Nephron (organoid): ENCODE measurements at regions not wholly inside any gene's neighbourhood (a gene's known extent, or its start where the extent isn't known, plus 50 kb on each side); places are given as distances from the start of the nearest gene placed in this dataset.
A peak's percentile ranks its signal among the peaks of the same experiment; 100 is the strongest.

Experiments used
- H3K27ac Mint-ChIP-seq, 3 experiments: 2 replicates each; pipeline ENCODE4 v1.8.0; 2020; ENCODE audit warnings: mixed read lengths in 3 of 3, mild to moderate bottlenecking in 2 of 3, moderate library complexity in 1 of 3
- H3K27me3 Mint-ChIP-seq: 2 replicates; pipeline ENCODE4 v1.8.0; 2021; ENCODE audit warnings: low read depth, mild to moderate bottlenecking, moderate library complexity, mixed read lengths
- H3K36me3 Mint-ChIP-seq: 2 replicates; pipeline ENCODE4 v1.8.0; 2020; ENCODE audit warnings: low read depth, mixed read lengths
- H3K4me1 Mint-ChIP-seq: 2 replicates; pipeline ENCODE4 v1.8.0; 2020; ENCODE audit warnings: mixed read lengths
- H3K4me3 Mint-ChIP-seq, 3 experiments: 2 replicates each; pipeline ENCODE4 v1.8.0; 2020; ENCODE audit warnings: mild to moderate bottlenecking in 3 of 3, mixed read lengths in 3 of 3, moderate library complexity in 2 of 3
- H3K9me3 Mint-ChIP-seq: 2 replicates; pipeline ENCODE4 v1.8.0; 2020; ENCODE audit warnings: mixed read lengths
- TF ChIP-seq, protein P1 (sequence below), 3 experiments: fragments of 200-600 bp; sonication (generic); IDR thresholded peaks; one replicate each; pipeline ENCODE4 v1.5.0; 2021; ENCODE audit warnings: antibody characterized with exemption in 3 of 3; ENCODE audit not compliant: unreplicated experiment in 3 of 3

DNA sequence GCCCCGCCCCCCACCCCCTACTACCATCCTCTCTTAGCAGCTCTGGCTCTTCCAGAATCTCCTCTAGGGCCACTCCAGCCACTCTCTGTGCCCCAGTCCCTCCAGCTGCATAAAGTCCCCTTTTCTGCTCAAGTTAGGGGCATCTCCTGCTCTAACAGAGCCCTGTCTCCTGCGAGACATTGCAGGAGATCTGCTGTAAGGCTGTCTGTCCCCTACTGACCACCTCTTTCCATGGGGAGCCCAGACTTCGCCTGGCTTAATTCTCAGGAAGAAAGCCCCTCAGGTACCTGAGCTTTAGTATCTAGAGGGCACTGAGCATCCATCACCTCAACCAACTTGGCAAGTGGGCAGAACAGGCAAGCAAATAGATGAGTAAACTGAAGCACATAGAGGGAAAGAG lies 200.7 kb upstream of the ZMIZ1 start:
- Mint-ChIP-seq H3K27me3 (no peaks in the 10 kb centered on the region), H3K27ac (no peak overlapping the region), H3K36me3 (no peaks in the 10 kb centered on the region), H3K4me1 (peaks cover 4% of the 10 kb centered on the region), H3K4me3 (no peak overlapping the region), H3K9me3 (no peaks in the 10 kb centered on the region)
- TF ChIP-seq, protein P1, sequence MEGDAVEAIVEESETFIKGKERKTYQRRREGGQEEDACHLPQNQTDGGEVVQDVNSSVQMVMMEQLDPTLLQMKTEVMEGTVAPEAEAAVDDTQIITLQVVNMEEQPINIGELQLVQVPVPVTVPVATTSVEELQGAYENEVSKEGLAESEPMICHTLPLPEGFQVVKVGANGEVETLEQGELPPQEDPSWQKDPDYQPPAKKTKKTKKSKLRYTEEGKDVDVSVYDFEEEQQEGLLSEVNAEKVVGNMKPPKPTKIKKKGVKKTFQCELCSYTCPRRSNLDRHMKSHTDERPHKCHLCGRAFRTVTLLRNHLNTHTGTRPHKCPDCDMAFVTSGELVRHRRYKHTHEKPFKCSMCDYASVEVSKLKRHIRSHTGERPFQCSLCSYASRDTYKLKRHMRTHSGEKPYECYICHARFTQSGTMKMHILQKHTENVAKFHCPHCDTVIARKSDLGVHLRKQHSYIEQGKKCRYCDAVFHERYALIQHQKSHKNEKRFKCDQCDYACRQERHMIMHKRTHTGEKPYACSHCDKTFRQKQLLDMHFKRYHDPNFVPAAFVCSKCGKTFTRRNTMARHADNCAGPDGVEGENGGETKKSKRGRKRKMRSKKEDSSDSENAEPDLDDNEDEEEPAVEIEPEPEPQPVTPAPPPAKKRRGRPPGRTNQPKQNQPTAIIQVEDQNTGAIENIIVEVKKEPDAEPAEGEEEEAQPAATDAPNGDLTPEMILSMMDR (IDR thresholded peaks at IDR 0.05; ENCODE audit: unreplicated experiment in 3 of 3): no peak

DNA sequence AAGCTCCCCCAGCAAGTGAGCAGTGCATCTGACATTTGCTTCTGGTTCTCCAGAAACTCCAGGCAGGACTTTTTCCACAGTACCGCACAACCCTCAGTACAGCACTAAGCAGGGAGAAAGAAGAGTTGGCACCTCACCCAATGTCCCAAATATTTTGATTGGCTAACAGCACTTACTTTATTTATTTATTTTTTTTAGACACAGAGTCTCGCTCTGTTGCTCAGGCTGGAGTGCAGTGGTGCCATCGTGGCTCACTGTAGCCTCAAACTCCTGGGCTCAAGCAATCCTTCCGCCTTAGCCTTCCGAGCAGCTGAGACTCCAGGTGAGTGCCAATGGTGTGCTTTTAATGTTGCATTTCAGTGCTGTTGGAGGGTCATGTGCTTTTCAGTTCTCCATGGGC lies 200.3 kb upstream of the ZMIZ1 start:
- H3K4me3 Mint-ChIP-seq: no peak overlapping the region
- TF ChIP-seq, protein P1 (IDR thresholded peaks at IDR 0.05; ENCODE audit: unreplicated experiment in 3 of 3): no peak
- peaks cover 4% of the 10 kb centered on the region for H3K4me1 Mint-ChIP-seq
- H3K36me3 Mint-ChIP-seq: no peaks in the 10 kb centered on the region
- H3K27ac Mint-ChIP-seq: no peak overlapping the region
- H3K9me3 Mint-ChIP-seq: no peaks in the 10 kb centered on the region
- H3K27me3 Mint-ChIP-seq: no peaks in the 10 kb centered on the region

DNA sequence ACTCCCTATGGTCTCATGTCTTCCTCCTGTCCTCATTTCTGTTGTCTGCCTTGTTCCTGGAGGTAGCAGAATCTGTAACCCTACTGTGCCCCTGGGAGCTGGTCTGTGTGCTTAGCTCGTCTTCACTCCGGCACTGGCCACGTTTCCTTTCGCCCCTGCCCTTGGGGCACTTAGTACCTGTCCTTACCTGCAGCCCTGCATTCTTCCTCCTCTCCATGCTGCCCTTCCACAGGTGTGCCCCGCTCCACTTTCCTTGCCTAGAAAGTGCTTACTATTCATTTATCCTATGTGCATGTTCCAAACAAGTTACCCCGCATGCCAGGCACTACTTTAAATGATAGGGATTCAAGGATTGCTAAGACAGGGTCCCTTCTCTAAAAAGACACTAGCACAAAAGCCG lies 199.9 kb upstream of the ZMIZ1 start:
- H3K9me3 Mint-ChIP-seq: no peaks in the 10 kb centered on the region
- no peak overlapping the region for H3K27ac Mint-ChIP-seq
- H3K4me1 Mint-ChIP-seq: peaks cover 4% of the 10 kb centered on the region
- H3K4me3 Mint-ChIP-seq: no peak overlapping the region
- TF ChIP-seq, protein P1 (IDR thresholded peaks at IDR 0.05; ENCODE audit: unreplicated experiment in 3 of 3): no peak
- H3K36me3 Mint-ChIP-seq: no peaks in the 10 kb centered on the region
- H3K27me3 Mint-ChIP-seq: no peaks in the 10 kb centered on the region

DNA sequence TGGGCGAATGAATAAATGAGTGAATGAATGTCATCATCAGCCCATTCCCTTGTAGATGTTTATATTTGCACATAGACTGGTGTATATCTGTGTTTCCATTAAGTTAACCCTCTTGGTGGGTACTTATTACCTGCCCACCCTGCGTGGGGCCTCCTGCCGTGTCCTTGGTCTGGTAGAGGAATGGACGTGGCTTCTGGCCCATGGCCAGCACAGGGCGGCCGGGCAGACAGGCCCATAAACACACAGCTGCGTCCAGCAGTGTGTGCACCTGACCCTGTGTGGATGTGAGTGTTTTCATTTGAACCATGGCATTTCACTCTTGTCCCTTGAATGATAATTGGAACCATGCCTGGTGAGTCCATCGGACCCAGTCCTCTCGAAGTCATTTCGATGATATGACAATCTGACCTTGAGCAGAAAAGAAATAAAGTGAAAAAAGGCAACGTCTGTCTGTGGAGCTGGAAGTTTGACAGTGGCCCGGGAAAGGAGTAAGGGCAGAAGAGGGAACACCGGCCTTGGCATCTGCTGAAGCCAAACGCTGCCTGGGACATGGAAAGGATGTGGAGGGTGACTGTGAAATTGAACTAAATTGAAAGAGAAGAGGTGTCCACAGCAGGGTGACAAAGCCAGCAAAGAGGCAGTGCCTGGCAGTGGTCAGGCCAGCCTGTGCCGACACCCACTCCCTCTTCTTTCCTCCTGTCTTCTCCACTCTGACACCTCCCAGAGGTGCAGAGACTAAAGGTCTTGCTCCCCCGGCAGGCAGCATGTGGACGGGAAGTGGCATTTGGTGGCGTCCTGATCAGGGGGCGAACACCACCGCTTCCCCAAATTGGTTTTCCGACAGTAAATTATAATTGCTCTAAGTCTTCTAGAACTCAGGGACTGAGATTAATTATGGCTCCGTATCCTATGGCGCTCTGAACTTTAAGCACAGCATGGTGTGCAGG lies 199.0 kb upstream of the ZMIZ1 start:
- Mint-ChIP-seq H3K27me3 (peaks cover 2% of the 10 kb centered on the region), H3K9me3 (no peaks in the 10 kb centered on the region), H3K36me3 (no peaks in the 10 kb centered on the region), H3K4me3 (no peak overlapping the region), H3K4me1 (peaks cover 4% of the 10 kb centered on the region), H3K27ac (peak overlapping the region in 1 of 3 experiments; percentile 14)
- TF ChIP-seq, protein P1 (IDR thresholded peaks at IDR 0.05; ENCODE audit: unreplicated experiment in 3 of 3): no peak

DNA sequence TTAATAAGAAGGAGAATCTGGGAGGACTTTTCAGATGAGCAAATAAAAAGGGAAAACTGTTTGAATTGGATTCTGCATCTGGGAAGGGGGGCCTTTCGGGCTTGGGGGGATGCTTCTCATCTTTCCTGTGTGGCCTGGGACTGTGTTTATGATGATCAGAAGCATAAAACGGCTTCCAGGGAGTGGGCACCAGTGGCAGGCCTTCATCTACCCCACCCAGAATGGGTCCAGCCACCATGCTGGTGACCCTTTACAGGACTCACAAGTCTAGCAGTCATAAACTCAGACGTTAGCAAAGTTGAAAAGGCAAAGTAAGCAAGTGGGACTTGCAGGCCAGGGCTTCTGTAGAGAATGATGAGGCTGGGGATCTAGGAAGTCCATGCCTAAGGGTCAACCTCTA lies 198.3 kb upstream of the ZMIZ1 start:
- no peaks in the 10 kb centered on the region for H3K9me3 Mint-ChIP-seq
- no peak overlapping the region for H3K27ac Mint-ChIP-seq
- no peaks in the 10 kb centered on the region for H3K36me3 Mint-ChIP-seq
- H3K4me1 Mint-ChIP-seq: peaks cover under 1% of the 10 kb centered on the region
- TF ChIP-seq, protein P1 (IDR thresholded peaks at IDR 0.05; ENCODE audit: unreplicated experiment in 3 of 3): no peak
- H3K4me3 Mint-ChIP-seq: no peak overlapping the region
- H3K27me3 Mint-ChIP-seq: peaks cover 7% of the 10 kb centered on the region

DNA sequence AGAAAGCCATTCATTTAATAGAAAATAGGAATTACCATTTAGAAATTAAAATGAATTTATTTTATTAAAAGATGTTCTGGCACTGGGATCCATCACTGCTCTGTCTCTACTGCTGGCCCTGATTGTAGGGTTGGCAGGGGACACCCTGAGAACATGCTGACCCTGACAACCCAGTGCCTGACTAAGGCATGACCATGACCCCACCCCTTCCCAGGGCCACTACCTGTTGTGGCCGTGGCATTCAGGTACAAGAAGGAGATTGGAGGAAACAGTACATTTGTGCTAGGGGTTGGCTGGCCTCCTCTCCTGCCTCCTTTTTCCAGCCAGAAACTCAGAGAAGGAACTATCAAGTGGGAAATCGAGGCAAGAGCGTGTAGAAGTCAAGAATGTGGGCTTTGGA lies 197.0 kb upstream of the ZMIZ1 start:
- peaks cover 7% of the 10 kb centered on the region for H3K27me3 Mint-ChIP-seq
- TF ChIP-seq, protein P1 (IDR thresholded peaks at IDR 0.05; ENCODE audit: unreplicated experiment in 3 of 3): no peak
- no peak overlapping the region for H3K27ac Mint-ChIP-seq
- H3K9me3 Mint-ChIP-seq: peaks cover under 1% of the 10 kb centered on the region
- no peak overlapping the region for H3K4me3 Mint-ChIP-seq
- H3K36me3 Mint-ChIP-seq: no peaks in the 10 kb centered on the region
- peaks cover 6% of the 10 kb centered on the region for H3K4me1 Mint-ChIP-seq
